Nucleus accumbens (tissue), 56 donors: ENCODE measurements at regions not wholly inside any gene's neighbourhood (a gene's known extent, or its start where the extent isn't known, plus 50 kb on each side); places are given as distances from the start of the nearest gene placed in this dataset.
"Not testable (repeated sequence)": the region's sequence is repeated elsewhere in the genome, so short reads cannot be mapped to it uniquely, and the experiment has no call there.

Experiments used
- DNase-seq, 56 donors: peaks; one replicate each; lab custom pipeline; 2025; lab: John Stamatoyannopoulos, UW

DNA sequence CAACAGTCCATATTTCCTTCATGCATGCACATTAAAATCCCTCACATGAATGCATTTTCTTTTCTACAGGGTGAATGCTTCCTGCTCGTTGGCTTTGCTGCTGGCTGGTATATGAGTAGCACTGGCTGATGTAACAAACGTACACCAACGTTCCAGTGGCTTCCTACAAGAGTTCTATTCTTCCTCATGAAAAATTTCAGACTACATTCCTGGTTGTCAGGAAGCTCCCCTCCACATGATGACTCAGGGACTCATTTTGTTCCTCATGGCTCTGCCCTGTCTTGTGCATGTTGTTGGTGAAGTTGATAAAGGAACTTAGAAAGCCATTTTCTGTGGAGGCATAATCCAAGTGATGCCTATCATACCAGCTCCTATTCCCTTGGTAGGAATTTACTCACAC is 470.7 kb upstream of the KLF6 start:
- DNase-seq, result no peak

DNA sequence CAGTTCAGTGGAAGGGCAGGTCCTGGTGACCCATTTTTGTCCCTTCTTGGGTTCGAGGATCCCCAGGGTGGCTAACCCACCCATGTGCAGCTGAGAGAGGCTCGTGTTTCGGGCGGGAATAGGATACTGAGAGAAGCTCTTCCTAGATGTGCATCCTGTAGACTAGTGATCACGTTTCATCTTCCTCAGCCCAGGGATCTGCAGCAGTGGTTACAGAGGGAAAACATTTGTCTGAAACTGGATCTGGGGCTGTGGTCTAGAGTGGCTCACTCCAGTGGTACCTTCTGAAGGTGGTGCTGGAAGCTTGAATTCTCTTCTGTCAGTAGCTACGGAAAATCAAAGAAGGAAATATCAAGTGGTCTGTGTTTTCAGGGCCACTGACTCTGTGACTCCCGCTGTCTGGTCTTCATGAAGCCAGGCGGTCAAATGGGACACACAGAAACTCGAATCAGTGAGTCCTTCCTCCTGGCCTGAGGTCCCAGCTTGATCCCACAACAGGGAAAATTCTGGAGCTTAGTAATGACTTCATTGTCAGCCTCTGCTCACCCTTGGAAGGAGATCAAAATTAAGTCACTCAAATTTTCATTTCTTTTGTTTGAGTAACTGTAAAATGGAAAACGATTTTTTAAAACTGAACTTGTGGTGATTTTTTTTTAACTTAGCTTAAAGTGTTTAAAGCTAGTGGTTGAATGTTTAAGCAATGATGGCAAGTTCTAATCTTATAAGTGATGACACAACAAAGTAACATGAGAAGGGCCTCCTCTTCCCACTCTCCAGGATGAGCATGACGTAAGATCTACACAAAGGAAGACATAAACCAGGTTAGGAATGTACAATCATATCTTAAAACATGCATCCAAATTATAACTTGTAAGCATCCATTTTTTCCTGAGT is 469.3 kb upstream of the KLF6 start:
- no peak for DNase-seq

DNA sequence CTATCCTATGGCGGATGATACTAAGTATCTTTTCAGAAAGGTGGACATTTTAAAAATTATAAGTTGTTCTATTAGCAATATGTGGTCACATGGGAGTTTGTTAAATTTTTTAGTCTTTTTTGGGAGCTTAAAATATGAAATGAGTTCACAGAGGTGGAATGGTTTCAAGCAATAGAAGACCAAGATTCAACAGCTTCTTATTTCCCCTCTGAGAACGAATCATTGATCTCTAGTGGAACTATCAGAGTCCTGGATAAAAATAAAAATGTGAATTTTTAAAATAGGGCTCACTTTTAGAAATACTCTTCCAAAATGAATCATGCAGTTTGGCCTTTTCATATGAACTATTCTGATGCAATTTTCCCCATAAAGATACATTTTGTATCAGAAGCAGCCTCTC is 467.7 kb upstream of the KLF6 start:
- no peak for DNase-seq

DNA sequence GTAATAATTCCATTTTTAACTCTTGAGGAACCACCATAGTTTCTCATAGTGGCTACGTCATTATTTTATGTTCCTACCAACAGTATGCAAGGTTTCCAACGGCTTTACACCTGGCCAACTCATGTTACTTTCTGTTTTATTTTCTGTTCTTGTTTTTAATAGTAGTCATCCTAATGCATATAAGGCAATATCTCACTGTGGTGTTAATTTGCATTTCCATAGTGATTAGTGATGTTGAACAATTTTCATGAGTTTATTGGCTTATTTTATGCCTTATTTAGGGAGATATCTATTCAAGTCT is 465.5 kb upstream of the KLF6 start:
- no peak for DNase-seq

DNA sequence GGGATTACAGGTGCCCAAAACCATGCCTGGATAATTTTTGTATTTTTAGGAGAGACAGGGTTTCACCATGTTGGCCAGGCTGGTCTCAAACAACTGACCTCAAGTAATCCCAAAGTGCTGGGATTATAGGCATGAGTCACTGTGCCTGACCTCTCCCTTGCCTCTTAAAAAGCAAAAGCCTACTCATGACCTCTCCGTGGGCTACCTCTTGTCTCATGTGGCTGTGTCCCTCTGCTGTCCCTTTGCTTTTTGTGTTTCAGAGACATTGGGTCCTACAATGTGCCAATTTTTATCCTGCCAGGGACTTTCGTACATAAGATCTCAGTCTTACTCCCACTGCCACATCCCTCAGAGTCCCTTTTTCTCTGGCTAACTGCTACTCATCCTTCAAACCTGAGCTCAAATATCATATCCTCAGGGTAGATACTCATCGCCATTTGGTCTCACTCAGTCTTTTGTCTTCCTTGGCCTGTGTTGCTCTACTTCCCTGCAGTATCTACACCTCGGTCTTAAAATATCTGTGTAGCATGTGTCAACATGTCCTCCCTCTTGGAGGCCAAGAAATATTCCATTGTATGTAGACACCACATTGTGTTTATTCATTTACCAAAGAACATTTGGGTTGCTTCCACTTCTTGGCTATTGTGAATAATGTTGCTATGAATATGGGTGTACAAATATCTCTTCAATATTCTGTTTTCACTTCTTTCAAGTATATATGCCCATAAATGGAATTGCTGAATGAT is 465.0 kb upstream of the KLF6 start:
- no peak for DNase-seq

DNA sequence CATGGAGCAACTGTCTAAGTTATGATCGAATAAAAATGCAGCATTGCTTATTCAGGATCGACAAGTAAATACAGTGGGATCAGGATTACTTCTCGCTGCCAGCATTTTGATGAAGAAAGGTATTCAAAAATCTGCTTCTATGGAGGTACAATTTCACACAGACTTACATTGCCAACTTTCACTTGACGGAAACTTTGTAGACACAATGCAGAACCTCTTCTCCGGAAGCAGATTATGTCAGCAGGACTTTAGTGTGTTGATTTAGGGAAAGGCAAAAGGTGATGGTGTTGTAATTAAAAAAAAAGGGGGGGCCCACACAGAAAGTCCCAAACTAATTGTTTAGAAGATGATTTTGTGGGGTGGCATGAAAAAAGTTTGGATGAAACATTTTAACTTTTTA is 462.4 kb upstream of the KLF6 start:
- DNase-seq, result no peak

DNA sequence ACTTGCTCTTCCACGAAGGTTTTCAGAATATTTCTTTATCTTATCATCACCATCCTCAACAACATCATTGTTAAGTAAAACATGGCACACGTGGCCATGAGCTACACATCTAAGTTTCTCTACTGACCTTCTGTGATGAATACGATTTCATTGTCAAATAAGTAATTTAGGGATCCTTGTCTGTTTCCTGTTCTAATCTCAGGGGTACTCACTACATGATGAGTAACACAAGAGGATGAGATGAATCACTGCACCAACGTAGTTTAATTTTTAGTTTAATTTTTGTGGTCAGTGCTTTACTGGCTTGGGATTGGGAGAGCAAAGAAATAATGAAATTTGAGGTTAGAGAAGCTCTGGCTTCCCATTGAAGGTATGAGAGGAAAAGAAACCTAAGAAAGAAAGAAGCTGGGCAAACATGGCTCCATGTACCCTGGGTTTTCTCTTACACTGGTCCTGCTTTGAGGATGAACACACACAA is 461.9 kb upstream of the KLF6 start:
- DNase-seq, result no peak

DNA sequence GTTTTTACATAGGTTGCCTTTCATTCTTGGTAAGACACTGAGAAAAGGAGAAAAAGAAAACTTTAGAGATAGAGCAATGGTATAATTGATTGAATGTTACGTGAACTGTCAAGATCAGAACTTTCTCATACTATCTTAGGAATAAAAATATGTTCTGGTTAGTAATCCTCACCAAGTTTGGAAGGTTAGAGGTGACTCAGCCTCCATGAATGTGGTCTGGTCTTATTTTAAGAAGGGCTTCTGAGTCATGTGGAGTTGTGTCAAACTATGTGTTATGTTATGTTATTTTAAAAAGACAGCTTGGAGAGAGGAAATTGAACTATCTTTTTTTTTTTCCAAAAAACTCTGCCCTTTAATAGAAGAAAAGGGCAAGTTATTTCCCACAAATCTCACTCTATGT is 458.6 kb upstream of the KLF6 start:
- peak in 1 of 56 donors; percentile 2 for DNase-seq

DNA sequence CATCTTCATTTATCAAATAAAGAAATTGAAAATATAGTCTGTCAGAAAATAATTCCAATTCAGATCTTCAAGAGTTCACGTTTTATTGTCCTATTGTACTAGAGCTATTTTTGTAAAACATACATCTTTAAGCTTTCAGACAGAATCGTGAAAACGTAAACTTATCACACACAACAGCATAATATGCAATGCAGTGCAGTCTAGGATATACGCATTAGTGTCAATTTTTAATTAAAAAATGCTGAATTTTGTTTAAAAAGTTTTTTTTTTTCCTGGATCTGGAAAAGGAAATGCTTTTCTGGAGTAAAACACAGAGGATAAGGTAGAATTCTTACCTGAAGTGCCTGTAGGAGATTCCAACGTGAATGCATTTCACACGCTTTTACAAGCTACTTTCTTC is 458.2 kb upstream of the KLF6 start:
- no peak for DNase-seq

DNA sequence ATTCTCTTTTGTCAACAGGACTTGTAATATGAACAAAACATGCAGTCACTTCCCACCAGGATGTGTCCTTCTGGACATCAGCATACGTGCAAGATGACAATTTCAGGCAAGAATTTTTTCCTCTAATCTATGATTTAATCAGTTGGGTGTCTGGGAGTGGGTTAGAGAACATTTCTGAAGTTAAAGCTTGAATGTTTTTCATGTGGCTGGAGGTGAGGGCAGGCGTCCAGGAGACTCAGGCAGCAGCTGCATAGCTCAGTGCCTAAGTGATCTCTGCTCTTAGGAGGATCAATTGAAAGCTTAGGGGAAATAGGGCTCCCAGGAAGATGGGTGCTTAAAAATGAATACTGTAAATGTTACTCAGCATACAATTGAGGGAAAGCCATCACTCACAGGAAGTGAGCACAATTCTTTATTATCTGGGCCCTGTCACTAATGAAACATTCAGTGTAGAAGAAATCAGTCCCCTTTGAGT is 457.6 kb upstream of the KLF6 start:
- no peak for DNase-seq

DNA sequence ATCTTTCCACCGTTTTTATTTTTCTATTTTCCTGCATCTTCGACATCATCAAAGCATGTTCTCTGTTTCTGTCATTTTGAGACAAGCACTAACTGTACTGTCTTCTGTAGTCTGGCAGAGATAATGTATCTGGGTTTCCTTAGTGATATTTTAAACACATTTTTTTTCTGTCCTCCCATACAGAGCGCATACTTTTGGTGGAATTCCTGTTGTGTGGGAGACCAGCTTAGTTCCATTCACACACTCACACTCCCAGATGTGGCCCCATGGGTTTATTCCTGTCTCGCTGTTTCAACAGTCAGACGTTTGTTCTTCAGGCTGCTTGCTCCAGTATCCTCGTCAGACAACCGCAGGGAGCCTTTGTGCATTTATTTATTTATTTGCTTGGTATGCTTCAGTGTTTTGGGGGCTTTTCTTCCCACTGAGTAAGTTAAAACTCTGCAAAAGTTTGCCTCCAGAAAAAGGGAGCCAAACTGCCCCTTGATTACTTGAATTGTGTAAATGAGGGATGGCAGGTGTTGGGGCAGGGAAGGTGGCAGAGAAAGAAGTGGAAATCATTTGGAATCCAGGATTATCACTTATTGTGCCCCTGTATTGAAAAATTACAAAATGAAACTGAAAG is 456.8 kb upstream of the KLF6 start:
- no peak for DNase-seq

DNA sequence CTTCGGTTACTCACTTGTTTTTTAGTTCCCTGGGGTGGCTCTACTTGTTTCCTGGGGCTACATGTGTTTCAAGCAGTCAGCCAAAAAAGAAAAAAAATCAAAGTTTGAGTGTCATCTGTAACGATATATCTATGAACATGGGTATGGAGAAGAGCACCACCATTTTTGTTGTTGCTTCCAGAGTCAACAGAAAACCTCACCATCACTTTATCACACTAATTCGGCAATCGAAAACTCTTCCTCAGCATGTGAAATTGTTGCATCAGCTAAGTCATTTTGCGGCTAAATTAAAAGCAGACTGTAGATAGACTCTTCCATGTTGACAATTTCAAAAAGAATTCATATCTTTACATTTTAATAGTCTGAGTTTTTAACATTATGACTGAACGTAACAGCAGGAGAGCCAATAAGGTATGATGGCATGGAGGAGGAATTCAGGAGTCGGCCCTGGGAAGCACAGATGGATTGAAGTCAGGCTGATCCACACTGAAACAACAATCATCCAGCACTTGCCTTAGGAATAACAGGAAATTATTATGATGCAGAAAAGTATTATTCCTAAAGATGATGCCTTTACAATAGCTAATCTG is 455.7 kb upstream of the KLF6 start:
- DNase-seq, result no peak

DNA sequence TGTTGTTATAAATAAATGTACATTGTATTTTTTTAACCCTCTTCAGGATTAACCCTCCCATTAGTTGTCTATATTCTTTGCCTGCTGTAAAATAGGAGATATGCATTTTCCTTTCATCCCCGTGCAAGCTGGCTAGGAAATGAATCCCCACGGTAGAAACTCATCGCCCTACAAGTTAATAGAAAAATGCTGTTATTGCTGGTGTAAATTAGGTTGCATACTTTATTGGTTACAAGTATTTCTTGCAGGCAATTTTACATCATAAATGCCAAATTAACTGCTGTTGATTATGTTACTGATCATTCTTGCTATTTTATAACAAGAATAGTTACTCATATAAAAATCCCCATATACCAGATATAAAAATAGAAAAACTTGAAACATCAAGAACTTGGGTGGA is 454.2 kb upstream of the KLF6 start:
- no peak for DNase-seq

DNA sequence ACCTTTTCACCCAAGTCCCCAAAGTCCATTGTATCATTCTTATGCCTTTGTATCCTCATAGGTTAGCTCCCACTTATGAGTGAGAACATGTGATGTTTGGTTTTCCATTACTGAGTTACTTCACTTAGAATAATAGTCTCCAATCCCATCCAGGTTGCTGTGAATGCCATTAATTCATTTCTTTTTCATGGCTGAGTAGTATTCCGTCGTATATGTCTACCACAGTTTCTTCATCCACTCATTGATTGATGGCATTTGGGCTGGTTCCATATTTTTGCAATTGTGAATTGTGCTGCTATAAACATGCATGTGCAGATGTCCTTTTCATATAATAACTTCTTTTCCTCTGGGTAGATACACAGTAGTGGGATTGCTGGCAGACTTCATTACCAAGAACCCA is 451.9 kb upstream of the KLF6 start:
- not testable (repeated sequence) for DNase-seq

DNA sequence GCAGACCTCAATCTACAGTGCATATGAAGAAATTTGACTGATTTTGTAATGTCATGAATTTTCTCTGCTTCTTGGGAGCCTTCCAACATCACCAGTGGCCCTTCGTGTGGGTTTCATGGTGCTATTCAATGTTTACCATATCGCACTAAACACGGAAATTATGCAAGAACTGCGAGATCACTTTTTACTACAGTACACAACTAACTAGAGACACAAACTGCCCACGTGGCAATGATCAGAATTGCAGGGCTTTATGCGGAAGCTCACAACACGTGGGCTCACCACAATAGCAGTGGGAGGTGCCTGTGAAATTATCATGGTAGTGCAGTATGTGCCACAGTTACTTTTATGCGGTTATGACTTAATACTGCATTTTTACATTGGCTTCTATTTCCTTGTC is 449.7 kb upstream of the KLF6 start:
- no peak for DNase-seq

DNA sequence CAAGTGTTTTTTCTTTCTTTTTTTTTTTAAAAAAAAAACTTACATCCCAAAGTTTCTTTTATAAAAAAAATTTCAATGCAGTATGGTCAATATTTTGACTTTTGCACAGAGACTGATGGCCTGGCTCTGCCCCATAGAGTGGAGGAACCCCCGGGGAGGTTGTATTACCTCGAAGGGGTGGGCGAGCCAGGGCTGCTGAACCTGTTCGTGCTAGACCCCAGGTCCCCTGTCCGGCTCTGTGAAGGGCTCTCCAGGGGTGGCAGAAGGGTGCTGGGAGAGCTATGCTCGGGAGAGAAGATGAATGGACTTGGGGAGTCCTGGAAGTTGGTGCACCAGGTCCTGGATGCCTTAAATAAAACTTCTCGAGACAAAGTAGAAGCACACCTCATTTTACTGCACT is 446.4 kb upstream of the KLF6 start:
- no peak for DNase-seq

DNA sequence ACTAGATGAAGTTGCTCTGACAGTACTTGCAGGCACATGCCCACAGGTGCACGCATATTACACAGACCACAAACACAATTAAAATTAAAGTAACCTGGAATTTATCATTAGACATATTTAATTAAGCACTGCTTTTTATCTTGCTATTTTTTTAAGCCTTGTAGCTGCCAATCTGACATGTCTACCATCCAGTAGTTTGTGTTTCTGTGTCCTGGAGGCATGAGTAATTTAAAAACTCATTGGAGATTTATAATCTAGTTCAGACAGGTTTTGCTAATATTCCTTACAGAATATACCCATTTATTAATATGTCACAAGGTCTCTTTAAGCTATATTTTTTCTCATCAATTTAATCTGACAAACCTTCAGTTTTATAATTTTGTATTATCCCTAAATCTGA is 445.0 kb upstream of the KLF6 start:
- DNase-seq, result no peak

DNA sequence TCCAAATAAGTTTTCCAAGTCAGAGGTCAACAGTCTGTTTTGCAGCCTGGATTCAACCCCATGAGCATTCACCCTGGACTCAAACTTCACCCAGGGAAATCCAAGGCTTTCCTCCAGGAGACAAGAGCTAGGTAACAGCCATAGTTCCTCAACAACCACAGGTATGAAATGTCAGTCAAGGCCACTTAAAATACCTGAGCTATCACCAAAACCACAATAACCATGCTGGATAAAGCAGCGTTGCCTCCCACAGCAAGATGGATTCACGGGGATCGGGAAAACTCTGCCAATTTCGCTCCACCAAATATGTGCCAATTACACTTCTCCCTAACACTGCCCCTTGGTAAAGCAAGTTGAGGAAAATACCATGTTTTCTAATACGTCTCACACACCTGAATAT is 444.1 kb upstream of the KLF6 start:
- DNase-seq, result no peak

DNA sequence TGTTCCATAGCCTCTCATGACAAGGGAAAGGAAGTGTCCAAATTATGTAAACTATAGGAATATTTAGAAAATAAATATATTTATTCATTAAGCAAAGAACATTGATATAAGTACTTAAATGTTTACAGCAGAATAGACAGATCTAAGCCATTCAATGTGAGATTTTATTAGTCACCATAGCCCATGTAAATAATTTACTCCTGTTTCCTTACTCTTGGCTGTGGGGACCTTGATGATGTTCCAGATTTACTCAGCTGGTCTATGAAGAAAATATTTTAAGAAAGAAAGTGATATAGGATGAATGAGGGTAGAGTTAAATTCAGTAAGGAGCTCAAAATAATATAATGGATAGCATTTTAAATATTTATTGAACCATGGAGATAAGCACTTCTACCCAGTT is 442.6 kb upstream of the KLF6 start:
- no peak for DNase-seq

DNA sequence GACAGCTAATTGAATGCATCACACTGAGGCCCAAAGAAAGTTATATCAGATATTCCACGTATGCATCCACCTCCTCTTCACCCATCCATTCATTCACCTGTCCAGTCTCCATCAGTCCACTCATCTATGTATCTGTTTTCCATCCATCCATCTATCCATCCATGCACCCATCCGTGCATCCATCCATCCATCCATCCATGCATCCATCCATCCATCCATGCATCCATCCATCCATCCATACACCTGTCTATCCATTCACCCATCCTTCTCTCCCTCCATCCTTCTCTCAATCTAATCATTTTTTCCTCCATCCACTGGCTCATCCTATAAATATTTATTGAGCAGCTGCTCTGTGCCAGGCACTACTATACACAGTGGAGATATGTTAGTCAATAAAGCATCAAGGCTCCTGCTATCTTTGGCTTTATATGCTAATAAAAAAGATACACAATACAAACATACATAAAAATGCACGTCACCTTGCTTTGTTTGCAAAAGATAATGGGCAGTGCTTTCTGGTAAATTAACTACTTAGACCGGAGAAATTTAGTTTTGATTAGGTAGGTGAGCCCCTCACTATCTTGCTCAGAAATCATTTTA is 442.0 kb upstream of the KLF6 start:
- DNase-seq, result no peak

DNA sequence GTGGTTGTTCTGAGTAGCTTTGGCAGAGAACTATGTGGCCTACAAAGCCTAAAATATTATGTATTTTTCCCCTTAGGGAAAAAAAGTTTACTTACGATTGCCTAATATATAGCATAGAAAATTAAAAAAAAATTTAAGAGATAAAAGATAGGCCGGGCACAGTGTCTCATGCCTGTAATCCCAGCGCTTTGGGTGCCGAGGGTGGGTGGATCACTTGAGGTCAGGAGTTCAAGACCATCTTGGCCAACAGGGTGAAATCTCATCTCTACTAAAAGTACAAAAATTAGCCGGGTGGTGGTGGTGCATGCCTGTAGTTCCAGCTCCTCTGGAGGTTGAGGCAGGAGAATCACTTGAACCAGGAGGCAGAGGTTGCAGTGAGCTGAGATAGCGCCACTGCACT is 439.2 kb upstream of the KLF6 start:
- no peak for DNase-seq
